ENCODE measurements at regions not wholly inside any gene's neighbourhood (a gene's known extent, or its start where the extent isn't known, plus 50 kb on each side); places are given as distances from the start of the nearest gene placed in this dataset.

DNA sequence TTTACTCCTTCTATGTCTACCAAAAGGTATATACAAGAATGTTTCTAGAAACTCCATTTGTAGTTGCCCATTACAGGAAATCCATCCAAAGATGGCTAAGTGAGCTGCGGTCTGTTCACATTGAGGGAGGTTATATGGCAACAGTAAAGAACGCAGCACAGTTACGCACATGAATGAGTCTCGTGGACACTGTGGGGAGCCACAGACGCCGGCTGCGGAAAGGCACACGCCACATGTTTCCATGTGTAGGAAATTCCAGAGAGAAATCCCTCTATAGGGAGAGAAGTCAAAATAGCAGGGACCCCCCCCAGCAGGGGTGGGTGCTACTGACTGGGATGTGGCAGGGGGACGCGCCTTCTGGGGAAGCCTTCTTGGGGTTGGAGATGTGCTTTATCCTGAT is 139.0 kb upstream of the NCOR2 start:
- no TSS peak for BruUV-seq (replicated peaks)
- no peaks in the 10 kb centered on the region for H3K27me3 Mint-ChIP-seq (ENCODE audit: insufficient read depth, unreplicated experiment)
- no peak for DNase-seq (ENCODE audit: unreplicated experiment)
- H3K4me1 Mint-ChIP-seq (ENCODE audit: insufficient read depth, unreplicated experiment), result no peaks in the 10 kb centered on the region
- no peaks in the 10 kb centered on the region for H3K36me3 Mint-ChIP-seq (ENCODE audit: insufficient read depth, unreplicated experiment)
- TF ChIP-seq, protein P1, sequence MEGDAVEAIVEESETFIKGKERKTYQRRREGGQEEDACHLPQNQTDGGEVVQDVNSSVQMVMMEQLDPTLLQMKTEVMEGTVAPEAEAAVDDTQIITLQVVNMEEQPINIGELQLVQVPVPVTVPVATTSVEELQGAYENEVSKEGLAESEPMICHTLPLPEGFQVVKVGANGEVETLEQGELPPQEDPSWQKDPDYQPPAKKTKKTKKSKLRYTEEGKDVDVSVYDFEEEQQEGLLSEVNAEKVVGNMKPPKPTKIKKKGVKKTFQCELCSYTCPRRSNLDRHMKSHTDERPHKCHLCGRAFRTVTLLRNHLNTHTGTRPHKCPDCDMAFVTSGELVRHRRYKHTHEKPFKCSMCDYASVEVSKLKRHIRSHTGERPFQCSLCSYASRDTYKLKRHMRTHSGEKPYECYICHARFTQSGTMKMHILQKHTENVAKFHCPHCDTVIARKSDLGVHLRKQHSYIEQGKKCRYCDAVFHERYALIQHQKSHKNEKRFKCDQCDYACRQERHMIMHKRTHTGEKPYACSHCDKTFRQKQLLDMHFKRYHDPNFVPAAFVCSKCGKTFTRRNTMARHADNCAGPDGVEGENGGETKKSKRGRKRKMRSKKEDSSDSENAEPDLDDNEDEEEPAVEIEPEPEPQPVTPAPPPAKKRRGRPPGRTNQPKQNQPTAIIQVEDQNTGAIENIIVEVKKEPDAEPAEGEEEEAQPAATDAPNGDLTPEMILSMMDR (IDR thresholded peaks at IDR 0.05; ENCODE audit: unreplicated experiment), result no peak
- ChIA-PET CTCF (interaction anchor here (0.9 kb wide), 1 partner anchor 11 kb away, joined by 5 read pairs; no protein-coding TSS in a partner anchor), POLR2A (no interaction called here)
- H3K27ac Mint-ChIP-seq (ENCODE audit: low read depth, unreplicated experiment), result no peak overlapping the region
- intact Hi-C loops (cut with micrococcal nuclease), result no loop called here
- no peaks in the 10 kb centered on the region for H3K9me3 Mint-ChIP-seq (ENCODE audit: unreplicated experiment)
- H3K4me3 Mint-ChIP-seq (ENCODE audit: unreplicated experiment), result no peak overlapping the region

DNA sequence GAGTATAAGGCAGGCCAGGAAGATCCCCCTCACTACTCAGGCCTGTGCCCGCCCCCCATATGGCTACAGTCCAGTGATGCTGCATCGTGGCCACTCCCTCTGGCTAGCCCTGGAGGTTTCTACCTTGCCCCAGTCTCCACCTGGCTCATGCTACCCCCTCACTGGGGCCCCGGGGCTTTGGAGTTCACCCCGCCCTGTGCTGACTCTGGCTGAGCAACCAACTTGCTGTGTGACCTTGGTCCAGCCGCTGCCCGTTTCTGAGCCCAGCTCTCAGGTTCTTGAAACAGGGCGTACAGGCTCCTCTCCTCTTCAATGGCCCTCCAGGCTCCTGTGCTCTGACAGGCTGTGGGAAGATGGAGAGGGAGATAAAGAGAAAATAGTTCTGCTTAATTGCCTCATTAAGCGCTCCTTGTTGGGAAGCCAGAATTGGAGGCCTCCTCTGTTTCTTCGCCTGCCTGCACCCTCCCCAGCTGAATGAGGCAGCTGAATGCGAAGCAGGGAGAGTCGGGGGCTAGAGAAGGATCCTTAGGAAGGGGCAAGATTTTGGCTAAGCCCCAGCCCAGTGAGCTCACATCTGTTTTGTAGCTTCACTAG is 138.2 kb upstream of the NCOR2 start:
- Mint-ChIP-seq H3K4me3 (ENCODE audit: unreplicated experiment) (no peak overlapping the region), H3K4me1 (ENCODE audit: insufficient read depth, unreplicated experiment) (no peaks in the 10 kb centered on the region)
- CTCF ChIA-PET, result interaction anchor here (0.9 kb wide), 1 partner anchor 11 kb away, joined by 5 read pairs; no protein-coding TSS in a partner anchor

DNA sequence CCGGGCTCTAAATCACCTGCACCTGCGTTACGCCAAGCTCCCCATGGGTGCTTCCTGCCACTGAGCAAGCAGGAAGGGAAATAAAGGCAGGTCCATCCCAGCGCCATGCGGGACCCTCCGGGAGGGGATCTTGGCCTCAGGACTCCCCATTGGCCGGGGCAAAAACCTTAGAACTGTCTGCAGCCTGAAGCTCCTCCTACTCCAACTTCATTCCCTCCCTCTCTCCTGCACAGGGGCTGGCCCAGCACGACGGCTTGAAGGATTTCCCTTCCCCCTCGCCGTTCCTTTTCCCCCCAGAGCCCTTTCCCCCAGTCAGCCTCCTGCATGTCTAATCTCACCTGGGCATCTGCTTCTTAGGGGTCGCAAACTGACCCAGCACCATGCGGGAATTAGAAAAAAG is 137.2 kb upstream of the NCOR2 start:
- Mint-ChIP-seq H3K9me3 (ENCODE audit: unreplicated experiment) (no peaks in the 10 kb centered on the region), H3K36me3 (ENCODE audit: insufficient read depth, unreplicated experiment) (no peaks in the 10 kb centered on the region), H3K4me1 (ENCODE audit: insufficient read depth, unreplicated experiment) (no peaks in the 10 kb centered on the region), H3K27me3 (ENCODE audit: insufficient read depth, unreplicated experiment) (no peaks in the 10 kb centered on the region), H3K27ac (ENCODE audit: low read depth, unreplicated experiment) (no peak overlapping the region), H3K4me3 (ENCODE audit: unreplicated experiment) (no peak overlapping the region)
- ChIA-PET CTCF (no interaction called here), POLR2A (no interaction called here)
- TF ChIP-seq, protein P1 (IDR thresholded peaks at IDR 0.05; ENCODE audit: unreplicated experiment), result no peak
- intact Hi-C loops (cut with micrococcal nuclease), result no loop called here
- DNase-seq (ENCODE audit: unreplicated experiment), result no peak
- no TSS peak for BruUV-seq (replicated peaks)

More for the DNA sequence above, 138.2 kb upstream of the NCOR2 start:
- Mint-ChIP-seq H3K9me3 (ENCODE audit: unreplicated experiment) (no peaks in the 10 kb centered on the region), H3K27me3 (ENCODE audit: insufficient read depth, unreplicated experiment) (no peaks in the 10 kb centered on the region), H3K27ac (ENCODE audit: low read depth, unreplicated experiment) (no peak overlapping the region), H3K36me3 (ENCODE audit: insufficient read depth, unreplicated experiment) (no peaks in the 10 kb centered on the region)
- DNase-seq (ENCODE audit: unreplicated experiment), result no peak
- TF ChIP-seq, protein P1 (IDR thresholded peaks at IDR 0.05; ENCODE audit: unreplicated experiment), result no peak
- intact Hi-C loops (cut with micrococcal nuclease), result no loop called here
- BruUV-seq (replicated peaks), result no TSS peak
- POLR2A ChIA-PET, result no interaction called here

DNA sequence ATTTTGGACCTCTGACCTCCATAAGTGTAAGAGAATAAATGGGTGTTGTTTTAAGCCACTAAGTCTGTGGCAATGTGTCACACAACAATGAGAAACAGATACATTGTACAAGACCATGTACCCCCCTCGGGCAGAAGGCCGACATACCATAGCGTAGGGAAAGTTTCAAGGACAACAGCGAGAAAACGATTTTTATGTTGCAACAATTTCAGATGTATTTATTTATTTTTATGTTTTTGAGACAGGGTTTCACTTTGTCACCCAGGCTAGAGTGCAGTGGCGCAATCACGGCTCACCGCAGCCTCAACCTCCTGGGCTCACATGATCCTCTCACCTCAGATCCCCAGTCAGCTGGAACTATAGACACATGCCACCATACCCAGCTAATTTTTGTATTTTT is 136.4 kb upstream of the NCOR2 start:
- ChIA-PET POLR2A (no interaction called here), CTCF (no interaction called here)
- Mint-ChIP-seq H3K9me3 (ENCODE audit: unreplicated experiment) (no peaks in the 10 kb centered on the region), H3K27me3 (ENCODE audit: insufficient read depth, unreplicated experiment) (no peaks in the 10 kb centered on the region), H3K4me1 (ENCODE audit: insufficient read depth, unreplicated experiment) (no peaks in the 10 kb centered on the region), H3K27ac (ENCODE audit: low read depth, unreplicated experiment) (no peak overlapping the region), H3K4me3 (ENCODE audit: unreplicated experiment) (no peak overlapping the region), H3K36me3 (ENCODE audit: insufficient read depth, unreplicated experiment) (no peaks in the 10 kb centered on the region)
- intact Hi-C loops (cut with micrococcal nuclease), result no loop called here
- BruUV-seq (replicated peaks), result no TSS peak
- TF ChIP-seq, protein P1 (IDR thresholded peaks at IDR 0.05; ENCODE audit: unreplicated experiment), result no peak
- peak; percentile 26 for DNase-seq (ENCODE audit: unreplicated experiment)

Data from MCF 10A (cell line).